Liver (tissue), 3 donors: ENCODE measurements at regions not wholly inside any gene's neighbourhood (a gene's known extent, or its start where the extent isn't known, plus 50 kb on each side); places are given as distances from the start of the nearest gene placed in this dataset.

Experiments used
- CTCF ChIP-seq: fragments of 150-350 bp; IDR thresholded peaks from 2 replicates; pipeline ENCODE4 v1.5.1; 2017; ENCODE audit warnings: improper control_type of control experiment, low read depth, low read length; ENCODE audit not compliant: missing input control
- FOXA1 ChIP-seq: IDR thresholded peaks from 2 replicates; pipeline ENCODE4 v1.6.1; 2016; ENCODE audit warnings: antibody characterized with exemption
- HNF4G ChIP-seq: IDR thresholded peaks from 2 replicates; pipeline ENCODE4 v1.6.1; 2016; ENCODE audit warnings: antibody characterized with exemption
- TAF1 ChIP-seq: conservative IDR thresholded peaks from 2 replicates; pipeline ENCODE4 v1.6.1; 2016; ENCODE audit warnings: antibody characterized with exemption, mild to moderate bottlenecking
- donor health status: healthy.
- donor health status: healthy.

DNA sequence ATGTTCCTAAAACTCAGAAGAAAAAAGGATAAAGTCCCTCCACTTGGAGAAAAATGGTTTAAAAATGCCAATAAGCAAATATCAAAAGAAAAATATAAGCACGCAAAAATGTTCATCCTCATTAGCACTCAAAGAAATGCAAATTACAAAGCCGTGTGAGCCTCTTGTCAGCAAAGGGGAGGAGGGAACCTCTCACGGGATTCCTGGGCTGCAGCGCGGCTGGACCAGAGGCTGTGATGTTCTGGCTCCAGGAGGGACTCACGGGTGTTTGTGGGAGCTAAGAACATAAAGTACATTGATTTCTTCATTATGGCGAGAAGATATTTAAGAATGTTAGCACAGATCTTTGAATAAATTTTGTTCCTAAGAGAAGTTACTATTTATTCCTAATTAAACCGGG, 1451.2 kb downstream of the BRD1 start:
- no peak for TF ChIP-seq CTCF
- TF ChIP-seq HNF4G: no peak
- no peak for TF ChIP-seq FOXA1
- no peak for TF ChIP-seq TAF1
